Left ventricle myocardium inferior (tissue), 1 donor: ENCODE measurements at regions not wholly inside any gene's neighbourhood (a gene's known extent, or its start where the extent isn't known, plus 50 kb on each side); places are given as distances from the start of the nearest gene placed in this dataset.
"Not testable (repeated sequence)": the region's sequence is repeated elsewhere in the genome, so short reads cannot be mapped to it uniquely, and the experiment has no call there.

Experiments
- DNase-seq: peaks from one replicate; pipeline ENCODE4 v3.0.0-alpha.2; 2020
- H3K27ac ChIP-seq: fragments of 200-600 bp; replicated peaks from 2 replicates; pipeline ENCODE4 v1.8.0; 2021
- H3K27me3 ChIP-seq: fragments of 200-600 bp; 2 replicates; pipeline ENCODE4 v1.8.0; 2021; ENCODE audit warnings: low read depth
- H3K36me3 ChIP-seq: fragments of 200-600 bp; 2 replicates; pipeline ENCODE4 v1.8.0; 2021
- H3K4me1 ChIP-seq: fragments of 200-600 bp; 2 replicates; pipeline ENCODE4 v1.8.0; 2021
- H3K4me3 ChIP-seq: fragments of 200-600 bp; 2 replicates; pipeline ENCODE4 v1.8.0; 2021; ENCODE audit warnings: mild to moderate bottlenecking, moderate library complexity
- H3K9me3 ChIP-seq: fragments of 200-600 bp; replicated peaks from 2 replicates; pipeline ENCODE4 v1.8.0; 2021
- intact Hi-C: fragments of 100-400 bp; cut with micrococcal nuclease; formaldehyde crosslinking; loops from one replicate; pipeline ENCODE4 v1.11.0; 2022
- TF ChIP-seq, protein P1 (sequence below): fragments of 200-600 bp; IDR thresholded peaks from 2 replicates; pipeline ENCODE4 v1.8.0; 2021; ENCODE audit warnings: antibody characterized with exemption, mild to moderate bottlenecking, borderline replicate concordance
- donor health status: DM: no; HTN: yes; CAD: no; lungs with severe emphysema.

DNA sequence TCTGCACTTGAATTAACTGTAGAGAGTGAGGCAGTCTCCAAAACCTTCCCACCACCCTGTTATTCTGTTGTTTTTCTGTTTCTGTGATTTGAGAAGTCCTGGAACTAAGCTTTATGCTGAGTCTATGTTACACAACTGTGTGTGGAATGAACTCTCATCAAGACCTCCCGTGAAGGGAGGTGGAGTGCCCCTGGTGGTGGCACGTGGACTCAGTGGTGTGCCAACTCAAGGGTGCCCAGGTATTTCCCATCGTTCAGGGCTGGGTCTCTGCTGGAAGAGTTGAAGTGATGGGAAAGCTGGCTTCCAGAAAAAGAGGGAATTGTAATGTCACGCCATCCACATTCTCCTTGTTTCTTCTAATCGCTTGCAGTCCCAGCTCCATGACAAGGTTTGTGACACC, 374.2 kb downstream of the SMOC2 start:
- no peak overlapping the region for H3K27ac ChIP-seq
- H3K4me1 ChIP-seq = no peaks in the 10 kb centered on the region
- no peaks in the 10 kb centered on the region for H3K36me3 ChIP-seq
- intact Hi-C loops = no loop called here
- H3K9me3 ChIP-seq = peaks cover 26% of the 10 kb centered on the region
- H3K27me3 ChIP-seq = peaks cover 3% of the 10 kb centered on the region
- no peak overlapping the region for H3K4me3 ChIP-seq
- DNase-seq = no peak
- TF ChIP-seq, protein P1, sequence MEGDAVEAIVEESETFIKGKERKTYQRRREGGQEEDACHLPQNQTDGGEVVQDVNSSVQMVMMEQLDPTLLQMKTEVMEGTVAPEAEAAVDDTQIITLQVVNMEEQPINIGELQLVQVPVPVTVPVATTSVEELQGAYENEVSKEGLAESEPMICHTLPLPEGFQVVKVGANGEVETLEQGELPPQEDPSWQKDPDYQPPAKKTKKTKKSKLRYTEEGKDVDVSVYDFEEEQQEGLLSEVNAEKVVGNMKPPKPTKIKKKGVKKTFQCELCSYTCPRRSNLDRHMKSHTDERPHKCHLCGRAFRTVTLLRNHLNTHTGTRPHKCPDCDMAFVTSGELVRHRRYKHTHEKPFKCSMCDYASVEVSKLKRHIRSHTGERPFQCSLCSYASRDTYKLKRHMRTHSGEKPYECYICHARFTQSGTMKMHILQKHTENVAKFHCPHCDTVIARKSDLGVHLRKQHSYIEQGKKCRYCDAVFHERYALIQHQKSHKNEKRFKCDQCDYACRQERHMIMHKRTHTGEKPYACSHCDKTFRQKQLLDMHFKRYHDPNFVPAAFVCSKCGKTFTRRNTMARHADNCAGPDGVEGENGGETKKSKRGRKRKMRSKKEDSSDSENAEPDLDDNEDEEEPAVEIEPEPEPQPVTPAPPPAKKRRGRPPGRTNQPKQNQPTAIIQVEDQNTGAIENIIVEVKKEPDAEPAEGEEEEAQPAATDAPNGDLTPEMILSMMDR = no peak

DNA sequence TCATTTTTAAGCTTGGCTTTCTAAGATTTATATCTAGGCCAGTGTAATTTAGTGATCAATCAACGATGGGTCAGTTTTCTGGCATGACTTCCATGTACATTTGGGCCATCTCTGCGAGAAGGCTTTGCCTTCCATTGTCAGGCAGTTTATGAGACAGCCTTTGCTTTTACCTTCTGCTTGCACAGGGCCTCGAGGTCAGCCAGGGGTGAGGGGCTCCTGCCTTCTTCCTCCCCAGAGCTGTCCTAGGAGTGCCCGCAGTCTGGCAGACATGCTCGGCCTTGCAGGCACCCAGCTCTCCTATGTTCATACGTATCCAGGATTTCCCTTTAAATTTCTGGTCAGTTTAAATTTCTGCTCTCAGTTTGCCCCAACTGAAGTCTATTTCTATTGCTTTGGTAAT, 367.2 kb downstream of the SMOC2 start:
- Histone ChIP-seq H3K36me3 (no peaks in the 10 kb centered on the region), H3K27ac (no peak overlapping the region), H3K9me3 (peaks cover 17% of the 10 kb centered on the region), H3K4me1 (no peaks in the 10 kb centered on the region), H3K4me3 (no peak overlapping the region), H3K27me3 (no peaks in the 10 kb centered on the region)
- TF ChIP-seq, protein P1 = no peak
- intact Hi-C loops = no loop called here
- no peak for DNase-seq

DNA sequence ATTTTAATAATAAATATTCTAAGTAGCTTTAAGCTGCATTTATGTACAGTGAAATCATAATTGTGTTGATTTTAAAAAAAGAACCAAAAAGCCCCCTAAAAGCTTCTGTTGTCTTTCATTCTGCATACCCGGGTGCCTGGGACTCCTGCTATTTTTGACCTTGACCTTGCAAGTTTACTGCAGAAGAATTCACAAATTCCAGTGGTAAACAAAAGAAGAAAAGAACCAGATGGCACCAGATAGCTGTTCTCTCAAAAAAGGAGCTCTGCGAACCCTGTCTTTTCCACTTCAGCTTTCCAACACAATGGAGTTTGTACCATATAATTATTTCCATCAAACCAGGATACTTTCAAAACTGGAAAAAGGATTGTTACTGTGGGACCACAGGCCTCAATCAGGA, 363.3 kb downstream of the SMOC2 start:
- Histone ChIP-seq H3K27ac (no peak overlapping the region), H3K4me1 (no peaks in the 10 kb centered on the region), H3K9me3 (peaks cover 17% of the 10 kb centered on the region), H3K27me3 (peaks cover 21% of the 10 kb centered on the region), H3K4me3 (no peak overlapping the region), H3K36me3 (no peaks in the 10 kb centered on the region)
- TF ChIP-seq, protein P1 = no peak
- DNase-seq = no peak
- intact Hi-C loops = no loop called here

DNA sequence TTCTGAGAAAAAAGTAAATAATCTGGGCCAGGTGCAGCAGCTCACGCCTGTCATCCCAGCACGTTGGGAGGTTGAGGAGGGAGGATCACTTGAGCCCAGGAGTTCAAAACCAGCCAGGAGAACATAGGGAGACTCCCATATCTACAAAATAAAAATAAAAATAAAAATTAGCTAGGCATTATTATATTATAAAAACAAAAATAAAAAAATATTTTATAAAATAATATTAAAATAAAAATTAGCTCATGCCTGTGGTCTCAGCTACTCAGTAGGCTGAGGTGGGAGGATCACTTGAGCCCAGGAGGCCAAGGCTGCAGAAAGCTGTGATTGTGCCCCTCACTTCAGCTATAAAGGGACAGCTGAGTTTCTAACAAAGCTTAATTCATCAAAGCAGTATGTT, 362.9 kb downstream of the SMOC2 start:
- TF ChIP-seq, protein P1 = no peak
- no peak for DNase-seq
- Histone ChIP-seq H3K27me3 (peaks cover 23% of the 10 kb centered on the region), H3K4me3 (no peak overlapping the region), H3K36me3 (no peaks in the 10 kb centered on the region), H3K9me3 (peaks cover 17% of the 10 kb centered on the region), H3K27ac (no peak overlapping the region), H3K4me1 (no peaks in the 10 kb centered on the region)
- intact Hi-C loops = no loop called here

DNA sequence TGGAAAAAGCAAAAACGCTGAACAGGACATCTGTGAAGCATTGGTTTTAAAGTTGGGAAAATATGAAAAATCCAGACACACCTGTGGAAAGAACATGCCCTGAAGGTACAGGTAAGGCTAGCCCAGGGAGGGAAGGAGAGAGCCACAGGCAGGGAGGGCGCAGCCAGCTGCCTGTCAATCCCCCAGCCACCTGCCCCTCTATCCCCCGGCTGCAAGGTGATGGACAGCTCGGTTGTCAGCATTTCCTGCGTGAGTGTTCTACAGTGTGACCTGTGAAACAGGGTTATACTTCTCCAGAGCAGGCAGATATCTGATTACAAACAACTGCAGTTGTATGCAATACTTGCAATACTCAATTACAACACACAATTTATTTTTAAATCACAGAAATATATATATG, 358.1 kb downstream of the SMOC2 start:
- H3K27me3 ChIP-seq = peaks cover 62% of the 10 kb centered on the region
- TF ChIP-seq, protein P1 = no peak
- H3K36me3 ChIP-seq = no peaks in the 10 kb centered on the region
- H3K4me1 ChIP-seq = no peaks in the 10 kb centered on the region
- DNase-seq = no peak
- H3K9me3 ChIP-seq = peaks cover 6% of the 10 kb centered on the region
- H3K4me3 ChIP-seq = no peak overlapping the region
- H3K27ac ChIP-seq = no peak overlapping the region
- intact Hi-C loops = no loop called here

DNA sequence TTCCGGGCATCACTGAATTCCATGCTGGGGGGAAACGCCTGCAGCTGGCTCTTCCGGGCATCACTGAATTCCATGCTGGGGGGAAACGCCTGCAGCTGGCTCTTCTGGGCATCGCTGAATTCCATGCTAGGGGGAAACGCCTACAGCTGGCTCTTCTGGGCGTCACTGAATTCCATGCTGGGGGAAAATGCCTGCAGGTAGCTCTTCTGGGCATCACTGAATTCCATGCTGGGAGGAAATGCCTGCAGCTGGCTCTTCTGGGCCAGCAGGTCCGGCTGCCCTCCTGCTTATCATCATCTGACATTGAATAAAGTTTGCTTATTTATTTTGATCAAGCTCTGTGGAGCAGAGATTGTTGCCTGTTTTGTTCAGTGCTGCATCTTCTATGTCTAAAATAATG, 355.1 kb downstream of the SMOC2 start:
- H3K4me1 ChIP-seq = no peaks in the 10 kb centered on the region
- TF ChIP-seq, protein P1 = no peak
- peaks cover 6% of the 10 kb centered on the region for H3K9me3 ChIP-seq
- H3K27me3 ChIP-seq = peaks cover 58% of the 10 kb centered on the region
- H3K36me3 ChIP-seq = no peaks in the 10 kb centered on the region
- DNase-seq = no peak
- H3K27ac ChIP-seq = no peak overlapping the region
- intact Hi-C loops = no loop called here
- no peak overlapping the region for H3K4me3 ChIP-seq

DNA sequence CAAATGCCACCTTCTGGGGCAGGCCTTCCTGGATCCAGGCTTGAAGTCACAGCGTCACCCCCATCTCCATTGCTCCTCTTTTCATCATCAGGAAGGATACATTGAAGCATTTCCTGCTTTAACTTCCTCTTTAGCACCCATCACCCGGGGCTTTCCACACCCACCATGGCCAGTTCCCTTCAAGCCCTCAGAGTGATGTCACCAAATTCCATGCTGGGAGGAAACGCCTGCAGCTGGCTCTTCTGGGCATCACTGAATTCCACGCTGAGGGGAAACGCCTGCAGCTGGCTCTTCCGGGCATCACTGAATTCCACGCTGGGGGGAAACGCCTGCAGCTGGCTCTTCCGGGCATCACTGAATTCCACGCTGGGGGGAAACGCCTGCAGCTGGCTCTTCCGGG, 354.6 kb downstream of the SMOC2 start:
- H3K27ac ChIP-seq, H3K4me1 ChIP-seq, intact Hi-C loops, H3K9me3 ChIP-seq, H3K36me3 ChIP-seq, H3K4me3 ChIP-seq, DNase-seq: not testable (repeated sequence)
- peaks cover 54% of the 10 kb centered on the region for H3K27me3 ChIP-seq
